ENCODE measurements at regions not wholly inside any gene's neighbourhood (a gene's known extent, or its start where the extent isn't known, plus 50 kb on each side); places are given as distances from the start of the nearest gene placed in this dataset.

DNA sequence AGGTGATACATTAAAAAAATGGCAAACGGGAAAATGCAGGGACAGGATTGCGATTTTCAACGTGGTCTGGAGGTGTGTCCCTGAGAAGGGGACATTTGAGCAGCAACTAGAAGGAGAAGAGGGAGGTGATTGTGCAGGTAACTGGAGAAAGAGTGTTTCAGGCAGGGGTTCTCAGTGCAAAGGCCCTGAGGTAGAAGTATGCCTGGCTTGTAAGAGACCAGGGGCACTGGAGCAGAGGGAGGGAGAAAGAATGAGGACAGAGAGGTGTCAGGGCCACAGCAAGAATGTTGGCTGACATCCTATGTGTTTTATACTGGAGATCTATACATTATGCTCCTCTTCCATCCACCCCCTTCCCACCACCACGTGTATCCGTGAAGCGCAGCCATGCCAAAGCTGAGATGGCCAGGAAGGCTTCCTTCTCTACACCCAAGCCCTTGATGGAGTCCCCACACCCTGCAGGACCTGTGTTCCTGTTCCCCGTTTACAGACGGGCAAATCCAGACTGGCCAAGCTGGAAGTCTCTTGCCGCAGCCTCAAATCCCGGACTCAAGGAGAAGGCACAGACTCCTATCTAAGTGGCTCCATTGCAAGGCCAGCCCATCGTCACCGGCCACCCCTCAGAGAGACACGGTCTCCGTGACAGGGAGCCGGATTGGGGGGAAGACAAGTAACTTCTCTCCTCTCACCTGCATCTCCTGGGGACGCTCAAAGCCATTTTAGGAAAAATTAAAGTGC lies 416.1 kb downstream of the MN1 start:
- TF ChIP-seq CTCF (IDR thresholded peaks at IDR 0.05; ENCODE audit: insufficient read depth, low read depth, low read length) = no peak
- no peak for TF ChIP-seq EZH2 (IDR thresholded peaks at IDR 0.05; ENCODE audit: insufficient read depth, low read length)

All from astrocyte (in vitro differentiated cells and primary cell).